Adrenal gland (tissue), 9 donors: ENCODE measurements at regions not wholly inside any gene's neighbourhood (a gene's known extent, or its start where the extent isn't known, plus 50 kb on each side); places are given as distances from the start of the nearest gene placed in this dataset.
A peak's percentile ranks its signal among the peaks of the same experiment; 100 is the strongest.

ENCODE experiments used
- DNase-seq, 7 donors: peaks; one replicate each; pipeline ENCODE4 v3.0.0-alpha.2; 2019 to 2020
- H3K27ac ChIP-seq, 5 donors: fragments of 200-600 bp; sonication (generic) in 4 of 5; 1 replicate in 3 of 5; 2 replicates in 2 of 5; pipeline versions ENCODE4 v1.5.1 to v1.8.0; 2016 to 2020; ENCODE audit warnings: mild to moderate bottlenecking in 1 of 5
- H3K27me3 ChIP-seq: fragments of 200-600 bp; 2 replicates; pipeline ENCODE4 v1.8.0; 2021
- H3K36me3 ChIP-seq, 2 donors: fragments of 200-600 bp; replicated peaks in 1 of 2; 1 replicate in 1 of 2; 2 replicates in 1 of 2; pipeline versions ENCODE4 v1.5.1 to v1.8.0; 2018 to 2022
- H3K4me1 ChIP-seq, 2 donors: fragments of 200-600 bp; replicated peaks in 1 of 2; 1 replicate in 1 of 2; 2 replicates in 1 of 2; pipeline versions ENCODE4 v1.5.1 to v1.8.0; 2018 to 2021
- H3K4me3 ChIP-seq, 4 donors: fragments of 200-600 bp; sonication (generic) in 3 of 4; one replicate each; pipeline ENCODE4 v1.5.1; 2016 to 2018
- H3K9me3 ChIP-seq, 3 donors: fragments of 200-600 bp; sonication (generic) in 1 of 3; replicated peaks in 1 of 3; 1 replicate in 2 of 3; 2 replicates in 1 of 3; pipeline versions ENCODE4 v1.5.1 to v1.8.0; 2016 to 2021
- CTCF ChIP-seq, 6 experiments: fragments of 450-650 bp in 4 of 6; fragments of 200-600 bp in 2 of 6; sonication (generic) in 1 of 6; IDR thresholded peaks; 1 replicate in 5 of 6; 2 replicates in 1 of 6; pipeline versions ENCODE4 v1.5.1 to v1.8.0; 2016 to 2021; ENCODE audit warnings: antibody characterized with exemption in 6 of 6, mild to moderate bottlenecking in 2 of 6, moderate library complexity in 1 of 6
- POLR2A ChIP-seq, 2 donors: fragments of 450-650 bp; IDR thresholded peaks; one replicate each; pipeline ENCODE4 v1.6.1; 2017; ENCODE audit warnings: antibody characterized with exemption in 2 of 2, mild to moderate bottlenecking in 2 of 2, moderate library complexity in 1 of 2
- WGBS, 4 donors: extraction: QIAGEN DNeasy Blood & Tissue Kit in 2 of 4; methylation state at CpG; one replicate each; pipeline versions ENCODE4 v1.1.5 to v1.1.7; 2013 to 2017; 5-methylcytosine and 5-hydroxymethylcytosine counted together
- intact Hi-C, 2 donors: fragments of 100-400 bp; cut with DNase I; formaldehyde crosslinking; loops; one replicate each; pipeline versions ENCODE4 v1.14.1 to v1.15.0; 2022 to 2023
- donor health status: healthy with polysubstance abuse.
- donor health status: Bipolar disorder and iron deficiency.
- donor health status: DM: yes; HTN: yes; CAD: no.
- donor health status: DM: no; HTN: no; CAD: no.
- donor health status: DM: no; HTN: no; CAD: no.

- H3K36me3 ChIP-seq: no peaks in the 10 kb centered on the region
- intact Hi-C loops: no loop called here
- H3K27ac ChIP-seq: no peak overlapping the region
- WGBS, 4 donors: 71 to 79% (median 73%) methylated on average over 5 of the region's 5 CpGs
- no peak overlapping the region for H3K4me3 ChIP-seq
- H3K27me3 ChIP-seq: peaks cover 6% of the 10 kb centered on the region
- TF ChIP-seq CTCF (IDR thresholded peaks at IDR 0.05) (no peak), POLR2A (IDR thresholded peaks at IDR 0.05) (no peak)
- no peak for DNase-seq
- H3K9me3 ChIP-seq: no peaks in the 10 kb centered on the region
- no peaks in the 10 kb centered on the region for H3K4me1 ChIP-seq
Measured at GRCh38 chr13:30151388-30151787, 156.0 kb downstream of the KATNAL1 start.

DNA sequence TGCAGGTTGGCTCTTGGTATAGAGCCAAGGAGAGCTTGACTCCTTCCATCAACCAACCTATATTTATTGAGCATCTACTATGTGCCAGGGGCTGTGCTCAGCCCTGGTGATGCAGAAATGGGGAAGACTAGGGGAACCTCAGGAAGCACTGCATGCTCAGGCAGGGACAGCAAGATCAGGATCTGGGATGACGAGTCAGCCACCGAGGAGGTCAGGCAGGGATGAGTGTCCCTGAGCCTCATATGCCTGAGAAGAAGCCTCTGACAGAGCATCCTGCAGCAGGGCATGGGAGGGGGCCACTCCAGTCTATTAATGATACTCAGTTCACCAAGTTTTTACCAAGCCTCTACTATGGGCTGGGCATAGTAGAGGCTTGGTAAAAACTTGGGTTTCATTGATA, 158.1 kb downstream of the KATNAL1 start:
- no peak for DNase-seq
- H3K27me3 ChIP-seq: no peaks in the 10 kb centered on the region
- intact Hi-C loops: no loop called here
- TF ChIP-seq CTCF (IDR thresholded peaks at IDR 0.05) (no peak), POLR2A (IDR thresholded peaks at IDR 0.05) (no peak)
- WGBS, 4 donors: 70 to 94% (median 83%) methylated on average over 2 of the region's 2 CpGs
- H3K4me3 ChIP-seq: no peak overlapping the region
- H3K9me3 ChIP-seq: no peaks in the 10 kb centered on the region
- no peak overlapping the region for H3K27ac ChIP-seq
- H3K36me3 ChIP-seq: no peaks in the 10 kb centered on the region
- no peaks in the 10 kb centered on the region for H3K4me1 ChIP-seq

- Histone ChIP-seq H3K4me3 (no peak overlapping the region), H3K36me3 (no peaks in the 10 kb centered on the region), H3K27ac (no peak overlapping the region), H3K4me1 (no peaks in the 10 kb centered on the region), H3K27me3 (no peaks in the 10 kb centered on the region), H3K9me3 (no peaks in the 10 kb centered on the region)
- intact Hi-C loops: no loop called here
- DNase-seq: no peak
- TF ChIP-seq CTCF (IDR thresholded peaks at IDR 0.05): no peak
- TF ChIP-seq POLR2A (IDR thresholded peaks at IDR 0.05): no peak
- 85 to 96% (median 90%) methylated on average over 3 to 8 of the region's 8 CpGs for WGBS, 4 donors
Measured at GRCh38 chr13:30148786-30149185, 158.6 kb downstream of the KATNAL1 start.

GRCh38 chr13:30148171-30148754, 159.1 kb downstream of the KATNAL1 start:
- Histone ChIP-seq H3K9me3 (no peaks in the 10 kb centered on the region), H3K4me1 (peaks cover 0 to under 1% of the 10 kb centered on the region in 2 donors), H3K27me3 (no peaks in the 10 kb centered on the region), H3K4me3 (no peak overlapping the region), H3K36me3 (no peaks in the 10 kb centered on the region), H3K27ac (peak overlapping the region in 1 of 5 donors; percentile 7)
- DNase-seq: no peak
- 72 to 79% (median 75%) methylated on average over 9 of the region's 9 CpGs for WGBS, 4 donors
- TF ChIP-seq POLR2A (IDR thresholded peaks at IDR 0.05): no peak
- no peak for TF ChIP-seq CTCF (IDR thresholded peaks at IDR 0.05)
- intact Hi-C loops: no loop called here
